ENCODE measurements at regions not wholly inside any gene's neighbourhood (a gene's known extent, or its start where the extent isn't known, plus 50 kb on each side); places are given as distances from the start of the nearest gene placed in this dataset.

- H3K27me3 Mint-ChIP-seq (ENCODE audit: low read depth, poor library complexity), result no peaks in the 10 kb centered on the region
- H3K27ac Mint-ChIP-seq, result no peak overlapping the region
- TF ChIP-seq CTCF (IDR thresholded peaks at IDR 0.05), result no peak
Measured at GRCh38 chr15:54840621-54841398, 355.9 kb downstream of the RSL24D1 start.

GRCh38 chr15:54839379-54839778 lies 357.4 kb downstream of the RSL24D1 start:
- H3K27me3 Mint-ChIP-seq (ENCODE audit: low read depth, poor library complexity), result no peaks in the 10 kb centered on the region
- DNase-seq, result no peak
- H3K27ac Mint-ChIP-seq, result no peak overlapping the region
- no peak overlapping the region for H3K4me3 Mint-ChIP-seq
- TF ChIP-seq CTCF (IDR thresholded peaks at IDR 0.05), result no peak
- H3K4me1 Mint-ChIP-seq, result no peaks in the 10 kb centered on the region
- no peaks in the 10 kb centered on the region for H3K36me3 Mint-ChIP-seq (ENCODE audit: low read depth)
- H3K9me3 Mint-ChIP-seq, result no peaks in the 10 kb centered on the region

More at GRCh38 chr15:54840621-54841398, 355.9 kb downstream of the RSL24D1 start:
- no peaks in the 10 kb centered on the region for H3K4me1 Mint-ChIP-seq
- H3K36me3 Mint-ChIP-seq (ENCODE audit: low read depth), result no peaks in the 10 kb centered on the region
- peak; percentile 13 for DNase-seq
- no peak overlapping the region for H3K4me3 Mint-ChIP-seq
- no peaks in the 10 kb centered on the region for H3K9me3 Mint-ChIP-seq

- H3K27me3 Mint-ChIP-seq (ENCODE audit: low read depth, poor library complexity), result no peaks in the 10 kb centered on the region
- no peaks in the 10 kb centered on the region for H3K4me1 Mint-ChIP-seq
- no peak overlapping the region for H3K27ac Mint-ChIP-seq
- DNase-seq, result no peak
- TF ChIP-seq CTCF (IDR thresholded peaks at IDR 0.05), result no peak
- no peaks in the 10 kb centered on the region for H3K9me3 Mint-ChIP-seq
- no peak overlapping the region for H3K4me3 Mint-ChIP-seq
- no peaks in the 10 kb centered on the region for H3K36me3 Mint-ChIP-seq (ENCODE audit: low read depth)
Measured at GRCh38 chr15:54836052-54836795, 360.5 kb downstream of the RSL24D1 start.

GRCh38 chr15:54829821-54830220 lies 366.9 kb downstream of the RSL24D1 start:
- peaks cover 13% of the 10 kb centered on the region for H3K9me3 Mint-ChIP-seq
- TF ChIP-seq CTCF (IDR thresholded peaks at IDR 0.05), result no peak
- H3K4me3 Mint-ChIP-seq, result no peak overlapping the region
- no peak overlapping the region for H3K27ac Mint-ChIP-seq
- no peaks in the 10 kb centered on the region for H3K4me1 Mint-ChIP-seq
- no peak for DNase-seq
- no peaks in the 10 kb centered on the region for H3K36me3 Mint-ChIP-seq (ENCODE audit: low read depth)
- no peaks in the 10 kb centered on the region for H3K27me3 Mint-ChIP-seq (ENCODE audit: low read depth, poor library complexity)

GRCh38 chr15:54820811-54821210 lies 375.9 kb downstream of the RSL24D1 start:
- Mint-ChIP-seq H3K4me1 (no peaks in the 10 kb centered on the region), H3K27me3 (ENCODE audit: low read depth, poor library complexity) (peaks cover 2% of the 10 kb centered on the region), H3K36me3 (ENCODE audit: low read depth) (no peaks in the 10 kb centered on the region), H3K4me3 (no peak overlapping the region), H3K27ac (no peak overlapping the region), H3K9me3 (peaks cover 9% of the 10 kb centered on the region)
- no peak for TF ChIP-seq CTCF (IDR thresholded peaks at IDR 0.05)
- no peak for DNase-seq

All from nephron progenitor cell (in vitro differentiated cells).